ENCODE measurements at regions not wholly inside any gene's neighbourhood (a gene's known extent, or its start where the extent isn't known, plus 50 kb on each side); places are given as distances from the start of the nearest gene placed in this dataset.

DNA sequence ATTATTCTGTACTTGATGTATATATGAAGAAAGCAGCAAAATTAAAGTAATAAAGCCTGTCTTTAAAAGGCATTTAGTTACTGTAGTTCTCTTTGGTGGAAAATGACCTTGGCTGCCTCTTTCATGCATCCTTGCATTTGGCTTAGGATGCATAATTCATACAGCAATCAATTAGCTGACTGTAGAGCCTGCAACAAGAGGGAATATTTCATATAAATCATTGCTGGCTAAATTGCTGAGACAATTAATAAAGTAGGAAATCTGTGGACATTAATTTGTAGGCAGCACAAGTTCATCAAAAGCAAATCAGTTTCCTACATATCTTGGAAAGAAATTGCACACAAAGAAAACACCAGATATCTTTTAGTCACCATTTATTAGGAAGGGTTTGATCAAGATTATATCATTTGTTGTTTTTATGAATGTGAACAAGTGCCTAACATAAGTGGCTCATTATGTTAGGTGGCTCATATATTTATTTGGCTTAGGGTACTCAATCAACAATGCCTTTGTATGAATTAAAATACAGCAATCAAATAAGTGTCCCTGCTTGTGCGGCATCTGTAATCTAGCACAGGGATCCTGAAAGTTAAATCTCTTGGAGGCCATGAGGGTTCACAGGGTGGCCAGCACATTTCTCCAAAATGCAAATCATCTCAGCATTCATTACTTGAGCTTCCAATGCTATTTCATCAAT, 220.4 kb upstream of the SPOPL start:
- TF ChIP-seq, protein P1, sequence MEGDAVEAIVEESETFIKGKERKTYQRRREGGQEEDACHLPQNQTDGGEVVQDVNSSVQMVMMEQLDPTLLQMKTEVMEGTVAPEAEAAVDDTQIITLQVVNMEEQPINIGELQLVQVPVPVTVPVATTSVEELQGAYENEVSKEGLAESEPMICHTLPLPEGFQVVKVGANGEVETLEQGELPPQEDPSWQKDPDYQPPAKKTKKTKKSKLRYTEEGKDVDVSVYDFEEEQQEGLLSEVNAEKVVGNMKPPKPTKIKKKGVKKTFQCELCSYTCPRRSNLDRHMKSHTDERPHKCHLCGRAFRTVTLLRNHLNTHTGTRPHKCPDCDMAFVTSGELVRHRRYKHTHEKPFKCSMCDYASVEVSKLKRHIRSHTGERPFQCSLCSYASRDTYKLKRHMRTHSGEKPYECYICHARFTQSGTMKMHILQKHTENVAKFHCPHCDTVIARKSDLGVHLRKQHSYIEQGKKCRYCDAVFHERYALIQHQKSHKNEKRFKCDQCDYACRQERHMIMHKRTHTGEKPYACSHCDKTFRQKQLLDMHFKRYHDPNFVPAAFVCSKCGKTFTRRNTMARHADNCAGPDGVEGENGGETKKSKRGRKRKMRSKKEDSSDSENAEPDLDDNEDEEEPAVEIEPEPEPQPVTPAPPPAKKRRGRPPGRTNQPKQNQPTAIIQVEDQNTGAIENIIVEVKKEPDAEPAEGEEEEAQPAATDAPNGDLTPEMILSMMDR (IDR thresholded peaks at IDR 0.05; ENCODE audit: poor library complexity), result no peak
- TF ChIP-seq EZH2 (IDR thresholded peaks at IDR 0.05; ENCODE audit: borderline replicate concordance), result no peak

Measured in hepatocyte (in vitro differentiated cells).